Fibroblast of skin of abdomen (primary cell): ENCODE measurements at regions not wholly inside any gene's neighbourhood (a gene's known extent, or its start where the extent isn't known, plus 50 kb on each side); places are given as distances from the start of the nearest gene placed in this dataset.
"Not testable (repeated sequence)": the region's sequence is repeated elsewhere in the genome, so short reads cannot be mapped to it uniquely, and the experiment has no call there.

ENCODE experiments used
- DNase-seq: peaks from one replicate; pipeline ENCODE4 v3.0.0-alpha.2; 2013

DNA sequence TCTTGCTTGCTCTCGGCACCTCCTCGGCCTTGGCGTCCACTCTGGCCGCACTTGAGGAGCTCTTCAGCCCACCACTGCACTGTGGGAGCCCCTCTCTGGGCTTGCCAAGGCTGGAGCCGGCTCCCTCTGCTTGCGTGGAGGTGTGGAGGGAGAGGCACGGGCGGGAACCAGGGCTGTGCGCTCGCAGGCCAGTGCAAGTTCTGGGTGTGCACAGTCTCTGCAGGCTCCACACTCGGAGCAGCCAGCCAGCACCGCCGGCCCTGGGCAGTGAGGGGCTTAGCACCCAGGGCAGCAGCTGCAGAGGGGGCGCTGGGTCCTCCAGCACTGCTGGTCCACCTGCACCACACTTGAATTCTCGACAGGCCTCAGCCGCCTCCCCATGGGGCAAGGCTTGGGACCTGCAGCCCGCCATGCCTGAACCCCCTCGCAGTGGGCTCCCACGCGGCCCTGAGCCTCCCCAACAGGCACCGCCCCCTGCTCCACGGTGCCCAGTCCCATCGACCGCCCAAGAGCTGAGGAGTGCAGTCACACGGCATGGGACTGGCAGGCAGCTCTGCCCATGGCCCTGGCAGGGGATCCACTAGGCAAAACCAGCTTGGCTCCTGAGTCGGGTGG lies 411.2 kb upstream of the CHAC2 start:
- DNase-seq: no peak

DNA sequence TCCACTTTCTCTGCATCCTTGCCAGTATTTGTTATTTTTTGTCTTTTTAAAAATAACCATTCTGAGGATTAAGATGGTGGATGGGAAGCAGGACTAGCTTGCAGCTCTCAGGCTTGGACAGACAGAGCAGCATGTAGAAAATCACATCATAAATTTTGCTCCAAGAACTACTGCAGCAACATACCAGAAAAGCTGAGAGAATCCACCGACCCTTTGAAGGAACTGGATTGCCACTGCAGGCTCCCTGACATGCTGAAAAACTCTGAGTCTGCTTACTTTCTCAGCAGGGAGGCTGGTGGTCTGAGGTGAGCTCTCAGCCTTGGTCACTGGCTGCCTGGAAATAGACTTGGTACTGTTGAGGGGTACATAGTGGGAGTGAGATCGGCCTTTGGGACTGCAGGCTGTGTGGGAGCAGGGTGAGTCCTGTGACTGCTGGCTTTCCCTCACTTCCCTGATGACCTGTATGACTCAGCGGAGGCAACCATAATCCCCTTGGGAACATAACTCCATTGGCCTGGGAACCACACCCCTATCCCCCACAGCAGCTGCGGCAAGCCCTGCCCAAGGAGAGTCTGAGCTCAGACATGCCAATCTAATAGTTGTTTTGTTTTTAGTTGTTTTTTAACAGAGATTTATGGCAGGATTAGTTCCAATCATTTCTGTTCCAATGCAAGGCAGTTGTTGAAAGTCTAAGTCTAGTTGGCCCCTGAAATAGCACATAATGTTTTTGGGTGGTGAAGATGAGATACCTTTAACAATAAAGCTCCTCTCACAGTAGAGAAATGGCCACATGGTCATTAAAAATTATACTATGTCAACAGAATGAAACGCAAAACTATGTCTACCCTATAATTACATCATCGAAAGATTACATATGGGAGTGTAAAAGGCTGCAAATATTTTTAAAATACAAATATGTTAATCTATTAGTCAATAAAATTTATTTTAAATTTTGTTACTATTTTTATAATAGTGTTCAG lies 414.2 kb upstream of the CHAC2 start:
- peak; percentile 10 for DNase-seq

DNA sequence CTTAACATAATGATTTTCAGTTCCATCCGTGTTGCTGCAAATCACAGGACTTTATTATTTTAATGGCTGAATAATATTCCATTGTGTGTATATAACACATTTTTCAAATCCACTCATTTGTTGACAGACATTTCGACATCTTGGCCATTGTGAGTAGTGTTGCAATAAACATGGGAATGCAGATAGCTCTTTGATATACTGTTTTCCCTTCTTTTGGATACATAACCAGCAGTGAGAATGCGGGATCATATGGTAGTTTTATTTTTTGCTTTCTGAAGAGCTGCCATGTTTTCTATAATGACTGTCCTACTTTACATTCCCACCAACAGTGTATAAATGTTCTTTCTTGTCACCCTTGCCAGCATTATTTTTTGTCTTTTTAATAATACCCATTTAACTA lies 420.3 kb upstream of the CHAC2 start:
- no peak for DNase-seq

DNA sequence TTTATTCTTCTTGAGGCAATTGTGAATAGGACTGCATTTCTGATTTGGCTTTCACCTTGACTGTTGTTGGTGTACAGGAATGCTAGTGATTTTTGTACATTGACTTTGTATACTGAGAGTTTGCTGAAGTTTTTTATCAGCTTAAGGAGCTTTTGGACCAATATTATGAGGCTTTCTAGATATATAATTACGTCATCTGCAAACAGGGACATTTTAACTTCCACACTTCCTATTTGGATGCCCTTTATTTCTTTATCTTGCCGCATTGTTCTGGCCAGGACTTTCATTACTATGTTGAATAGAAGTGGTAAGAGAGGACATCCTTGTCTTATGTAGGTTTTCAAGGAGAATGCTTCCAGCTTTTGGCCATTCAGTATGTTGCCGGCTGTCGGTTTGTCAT lies 425.4 kb upstream of the CHAC2 start:
- no peak for DNase-seq

DNA sequence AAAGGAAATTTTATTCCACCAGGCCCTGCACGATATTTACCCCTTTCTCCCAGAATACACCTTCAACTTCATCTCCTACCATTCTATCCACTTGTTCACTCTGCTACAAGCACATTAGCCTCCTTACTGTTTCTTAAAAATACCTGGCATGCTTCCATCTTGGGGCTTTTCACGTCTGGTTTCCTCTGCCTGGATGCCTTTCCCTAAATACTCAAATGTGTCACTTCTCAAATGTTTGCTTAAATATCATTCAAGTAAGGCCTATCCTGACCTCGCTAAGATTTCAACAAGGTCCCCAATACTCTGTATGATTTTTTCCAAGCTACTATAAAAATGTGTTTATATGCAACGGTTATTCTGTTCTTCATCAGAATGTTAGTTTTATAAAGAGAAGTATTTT lies 433.0 kb upstream of the CHAC2 start:
- no peak for DNase-seq

DNA sequence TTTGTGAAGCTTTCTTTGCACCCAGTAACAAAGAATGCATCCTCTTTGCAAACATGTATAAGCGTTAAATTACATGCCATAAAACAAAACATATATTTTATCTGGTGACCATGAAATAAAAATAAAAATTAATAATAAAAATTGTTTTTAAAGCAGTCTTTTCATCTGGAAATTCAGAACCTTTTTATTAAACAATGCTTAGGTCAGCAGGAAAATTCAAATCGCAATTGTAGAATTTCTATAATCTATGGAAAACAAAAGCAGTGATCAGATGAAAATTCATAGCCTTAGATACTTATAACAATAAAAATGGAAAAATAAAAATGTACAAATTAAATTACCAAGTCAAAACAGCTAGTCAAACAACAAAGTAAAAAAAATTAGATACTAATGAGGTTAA lies 435.9 kb upstream of the CHAC2 start:
- no peak for DNase-seq

DNA sequence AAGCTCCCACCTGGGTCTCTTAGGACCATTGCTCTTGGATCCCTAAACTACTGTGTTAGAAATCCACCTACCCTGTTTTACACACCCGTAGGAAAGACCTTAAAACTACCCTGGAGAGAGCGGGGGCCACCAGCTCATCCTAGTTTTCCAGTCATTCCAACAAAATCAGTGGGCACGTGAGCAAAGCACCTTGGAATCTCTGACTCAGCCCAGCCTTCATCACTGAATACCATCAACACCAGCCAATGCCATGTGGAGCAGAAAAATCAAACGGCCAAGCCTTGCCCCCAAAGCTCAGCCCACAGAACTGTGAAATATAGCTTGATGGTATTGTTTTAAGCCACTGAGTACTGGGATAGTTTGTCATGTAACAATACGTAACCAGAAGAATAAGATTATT lies 449.7 kb upstream of the CHAC2 start:
- DNase-seq: peak; percentile 1

DNA sequence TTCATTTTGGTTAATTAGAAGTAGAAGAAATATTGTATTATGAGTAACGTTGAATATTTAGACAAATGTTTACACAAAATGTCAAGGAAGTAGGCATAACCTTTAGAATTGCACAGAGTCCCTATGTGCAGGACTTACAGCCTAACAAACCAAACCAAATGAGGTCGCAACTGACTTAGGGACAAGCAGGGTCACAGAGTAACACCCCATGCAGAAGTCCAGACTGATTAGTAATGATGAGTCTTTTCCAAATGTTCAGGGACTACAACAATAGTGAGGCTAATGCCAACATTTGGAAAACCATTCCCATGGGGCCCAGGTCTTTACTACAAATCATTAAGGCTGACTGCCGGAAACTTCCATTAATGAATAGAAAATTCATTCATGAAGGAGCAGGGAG lies 452.5 kb upstream of the CHAC2 start:
- no peak for DNase-seq

DNA sequence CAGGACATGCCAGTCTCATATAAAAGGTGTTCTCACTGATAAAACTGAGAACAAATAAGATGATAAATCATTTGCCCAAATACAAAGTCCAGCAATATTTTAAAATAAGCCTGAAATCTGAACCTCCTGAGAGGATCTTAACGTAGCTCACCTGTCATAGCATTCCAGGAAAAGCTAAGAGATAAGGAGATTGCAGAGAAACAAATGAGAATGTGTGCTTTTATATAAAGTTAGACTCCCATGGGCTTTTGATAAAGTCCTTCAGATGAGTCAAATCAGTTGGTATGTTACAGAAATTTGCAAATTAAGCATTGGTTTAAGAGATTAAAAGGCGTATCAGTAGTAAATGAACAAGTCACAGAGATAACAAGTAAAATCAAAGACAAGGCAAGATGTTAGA lies 452.9 kb upstream of the CHAC2 start:
- DNase-seq: no peak

DNA sequence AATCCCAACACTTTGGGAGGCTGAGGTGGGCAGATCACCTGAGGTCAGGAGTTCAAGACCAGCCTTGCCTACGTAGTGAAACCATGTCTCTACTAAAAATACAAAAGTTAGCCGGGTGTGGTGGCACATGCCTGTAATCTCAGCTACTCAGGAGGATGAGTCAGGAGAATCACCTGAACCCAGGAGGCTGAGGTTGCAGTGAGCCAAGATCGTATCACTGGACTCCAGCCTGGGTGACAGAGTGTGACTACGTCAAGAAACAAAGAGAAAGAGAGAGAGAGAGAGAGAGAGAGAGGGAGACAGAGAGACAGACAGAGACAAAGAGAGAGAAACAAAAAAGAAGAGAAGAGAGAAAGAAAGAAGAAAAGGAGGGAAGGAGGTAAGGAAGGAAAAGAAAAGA lies 454.0 kb upstream of the CHAC2 start:
- DNase-seq: not testable (repeated sequence)

DNA sequence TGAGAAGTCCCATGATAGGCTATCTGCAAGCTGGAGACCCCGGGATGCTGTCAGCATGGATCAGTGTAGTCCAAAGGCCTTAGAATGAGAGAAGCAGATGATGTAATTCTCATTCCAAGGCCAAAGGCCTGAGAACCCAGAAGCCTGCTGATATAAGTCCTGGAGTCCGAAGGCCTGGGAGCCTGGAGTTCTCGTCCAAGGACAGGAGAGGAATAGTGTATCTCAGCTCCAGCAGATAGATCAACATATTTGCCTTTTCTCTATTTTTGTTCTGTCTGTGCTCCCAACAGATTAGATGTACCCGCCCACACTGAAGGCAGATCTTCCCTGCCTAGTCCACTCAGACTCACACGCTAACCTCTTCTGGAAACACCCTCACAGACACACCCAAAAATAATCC lies 454.9 kb upstream of the CHAC2 start:
- DNase-seq: no peak

DNA sequence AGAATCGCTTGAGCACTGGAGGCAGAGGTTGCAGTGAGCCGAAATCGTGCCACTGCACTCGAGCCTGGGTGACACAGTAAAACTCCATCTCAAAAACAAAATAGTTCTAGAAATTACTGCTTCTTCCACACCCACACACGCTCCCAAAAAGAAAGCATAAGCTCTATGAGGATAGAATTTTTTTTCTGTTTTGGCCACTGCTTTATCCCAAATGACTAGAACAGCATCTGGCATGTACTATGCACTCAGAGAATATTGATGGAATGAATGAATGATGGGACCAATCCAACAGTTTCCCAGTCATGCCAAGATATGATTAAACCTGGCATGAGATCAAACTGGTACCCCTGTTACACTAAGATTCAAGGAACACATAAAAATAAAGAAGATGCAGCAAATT lies 455.4 kb upstream of the CHAC2 start:
- no peak for DNase-seq

DNA sequence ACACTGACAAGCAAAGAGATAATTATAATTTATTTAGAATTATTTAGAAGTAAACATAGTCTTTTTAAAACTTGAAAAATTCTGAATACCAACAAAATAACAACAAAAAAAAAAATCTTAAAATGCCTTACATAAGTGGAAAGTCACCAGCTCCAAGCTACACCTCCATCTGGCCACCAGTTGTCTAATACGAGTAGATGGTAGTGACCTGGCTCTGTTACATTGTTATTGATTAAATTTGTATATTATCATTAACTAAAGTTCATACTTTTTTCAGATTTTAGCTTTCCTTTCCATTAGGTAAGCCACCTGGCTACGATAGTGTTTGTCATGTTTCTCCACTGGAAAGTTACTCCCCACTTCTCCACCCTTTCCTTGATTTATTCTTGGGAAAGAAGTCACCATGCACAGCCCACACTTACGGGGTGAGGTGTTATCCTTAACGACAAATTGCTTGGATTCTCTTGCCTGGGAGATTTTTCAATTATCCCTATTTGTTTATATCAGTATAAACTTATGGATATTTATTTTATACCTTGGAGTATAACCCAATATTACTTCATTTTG lies 464.5 kb upstream of the CHAC2 start:
- DNase-seq: no peak

DNA sequence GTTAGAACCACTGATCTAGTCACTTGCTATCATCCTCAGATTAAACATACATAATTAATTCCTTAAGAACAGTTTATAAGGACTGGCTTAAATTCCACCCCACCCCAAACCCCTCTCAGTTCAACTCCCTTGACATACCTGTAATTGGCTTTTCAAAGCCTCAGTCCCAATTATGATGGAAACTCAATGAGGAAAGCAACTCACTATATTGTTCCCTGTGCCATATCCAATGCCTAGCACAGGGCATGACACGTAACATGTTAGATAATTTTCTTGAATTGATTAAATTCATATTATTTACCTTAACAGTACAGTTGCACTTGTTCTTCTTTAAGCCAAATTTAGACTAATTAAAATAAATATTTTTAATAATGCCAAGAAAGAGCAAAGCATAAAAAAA lies 465.1 kb upstream of the CHAC2 start:
- no peak for DNase-seq

DNA sequence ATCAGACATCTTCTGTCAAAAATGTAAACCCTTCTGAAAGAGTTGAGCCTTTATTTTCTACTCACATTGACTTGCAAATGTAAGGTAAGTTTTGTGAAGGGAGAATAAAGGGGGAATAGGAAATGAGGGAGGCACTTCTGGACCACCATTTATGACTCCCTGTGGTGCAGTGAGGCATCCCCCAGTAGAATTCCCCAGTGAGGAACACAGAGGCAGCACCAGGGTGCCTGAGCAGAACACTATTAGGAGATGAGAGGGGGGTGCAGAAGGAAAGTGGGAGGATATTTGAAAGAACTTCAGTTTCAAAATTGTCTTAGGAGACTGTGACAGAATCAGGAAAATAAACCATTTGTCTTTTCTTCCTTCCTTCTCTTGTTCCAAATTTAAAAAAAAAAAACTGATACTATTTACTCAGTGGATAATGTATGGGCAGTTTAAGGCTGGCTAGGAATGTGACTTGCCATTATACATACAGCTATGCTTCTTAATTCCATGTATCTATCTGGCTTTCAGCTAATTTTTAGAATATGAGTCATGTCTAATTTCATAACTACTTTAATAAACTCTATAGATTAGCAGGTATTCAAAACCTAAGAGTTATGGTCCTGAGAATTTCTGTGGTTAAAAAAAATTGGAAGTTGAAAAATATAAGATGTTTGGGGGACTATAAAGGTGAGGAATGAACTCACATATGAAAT lies 478.1 kb upstream of the CHAC2 start:
- peak; percentile 31 for DNase-seq

DNA sequence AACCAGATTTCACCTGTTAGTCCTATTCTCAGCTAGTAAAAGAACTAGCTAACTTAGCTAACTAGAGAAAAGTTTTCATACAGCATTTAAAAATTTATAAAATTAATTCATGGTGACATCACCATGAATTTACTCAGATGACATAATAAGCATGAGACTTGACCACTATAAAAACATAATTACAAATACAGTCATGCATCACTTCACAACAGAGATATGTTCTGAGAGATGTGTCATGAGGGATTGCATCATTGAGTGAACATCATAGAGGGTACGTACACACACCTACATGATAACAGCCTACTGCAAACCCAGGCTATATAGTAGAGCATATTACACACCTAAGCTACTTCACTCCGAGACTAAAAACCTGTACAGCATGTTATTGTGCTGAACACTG lies 481.3 kb upstream of the CHAC2 start:
- DNase-seq: peak; percentile 1

DNA sequence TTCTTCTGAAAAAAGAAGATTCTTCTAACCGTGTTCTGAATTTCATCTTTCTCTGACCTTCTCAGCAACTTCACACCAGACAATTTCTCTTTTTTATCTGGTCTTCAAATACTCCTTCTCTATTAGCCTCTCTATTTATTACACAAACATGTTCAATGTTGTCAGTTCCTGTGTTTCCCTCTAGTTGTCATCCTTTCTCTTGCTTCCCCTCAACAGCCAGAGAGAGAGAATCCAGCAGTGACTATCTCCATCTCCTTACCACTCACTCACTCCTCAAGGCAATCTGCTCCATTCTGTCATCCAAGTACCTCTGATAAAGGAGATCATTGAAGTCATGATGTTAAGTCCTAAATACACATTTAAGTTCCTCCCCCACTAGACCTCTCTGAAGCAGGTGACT lies 491.9 kb upstream of the CHAC2 start:
- no peak for DNase-seq

DNA sequence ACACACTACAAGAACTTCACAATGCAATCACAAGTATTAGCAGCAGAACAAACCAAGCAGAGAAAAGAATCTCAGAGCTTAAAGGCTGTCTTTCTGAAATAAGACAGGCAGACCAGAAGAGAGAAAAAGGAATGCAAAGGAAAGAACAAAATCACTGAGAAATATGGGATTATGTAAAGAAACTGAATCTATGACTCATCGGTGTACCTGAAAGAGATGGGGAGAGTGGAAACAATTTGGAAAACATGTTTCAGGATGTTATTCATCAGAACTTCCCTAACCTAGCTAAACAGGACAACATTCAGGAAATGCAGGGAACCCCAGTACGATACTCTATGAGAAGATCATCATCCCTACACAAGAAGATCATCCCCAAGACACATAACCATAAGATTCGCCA lies 499.0 kb upstream of the CHAC2 start:
- no peak for DNase-seq

DNA sequence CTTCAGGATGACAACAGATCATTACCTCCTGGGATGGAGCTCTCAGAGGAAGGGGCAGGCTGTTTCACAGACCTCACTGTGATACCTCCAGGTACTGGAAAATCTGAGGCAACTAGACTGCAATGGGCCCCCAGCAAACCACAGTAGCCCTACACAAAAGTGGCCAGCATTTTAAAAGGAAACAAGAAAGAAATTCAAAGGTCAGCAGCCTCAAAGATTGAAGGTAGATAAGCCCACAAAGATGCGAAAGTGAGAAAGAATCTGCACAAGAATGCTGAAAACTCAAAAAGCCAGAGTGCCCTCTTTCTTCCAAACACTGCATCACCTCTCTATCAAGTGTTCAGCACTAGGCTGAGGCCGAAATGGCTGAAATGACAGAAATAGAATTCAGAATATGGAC lies 499.5 kb upstream of the CHAC2 start:
- no peak for DNase-seq

DNA sequence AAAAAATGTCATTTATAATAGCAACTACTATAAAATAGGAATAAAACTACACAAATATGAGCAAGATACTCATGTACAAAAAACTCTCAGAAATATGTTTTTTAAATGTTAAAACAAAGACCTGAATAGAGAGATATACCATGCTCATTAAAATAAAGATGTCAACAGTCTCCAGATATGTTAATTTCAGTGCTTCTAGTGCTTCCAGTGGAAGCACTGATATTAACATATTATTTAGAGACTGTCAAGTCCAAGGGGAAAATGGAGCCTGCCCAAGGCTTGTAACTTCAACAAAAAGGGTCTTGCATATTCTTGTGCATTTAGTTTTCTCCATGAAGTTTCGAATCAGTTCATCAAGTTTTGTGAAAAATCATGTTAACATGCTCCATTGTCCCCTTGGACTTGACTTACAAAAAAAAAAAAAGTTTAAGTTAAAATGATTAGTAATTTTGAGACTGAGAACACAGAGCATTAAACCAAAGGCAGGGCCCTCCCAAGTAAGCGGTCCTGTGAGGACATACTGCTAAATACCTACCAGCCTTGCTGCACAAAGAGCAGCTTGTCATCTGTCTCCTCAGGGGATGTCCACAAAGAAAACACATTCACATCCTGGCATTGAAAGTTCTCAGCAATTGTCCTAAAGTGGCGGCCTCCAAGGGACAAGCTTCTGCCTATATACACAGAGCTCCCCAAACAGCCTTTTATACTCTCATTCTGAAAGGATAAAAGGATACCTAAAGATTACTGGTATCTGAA lies 501.9 kb upstream of the CHAC2 start:
- no peak for DNase-seq

DNA sequence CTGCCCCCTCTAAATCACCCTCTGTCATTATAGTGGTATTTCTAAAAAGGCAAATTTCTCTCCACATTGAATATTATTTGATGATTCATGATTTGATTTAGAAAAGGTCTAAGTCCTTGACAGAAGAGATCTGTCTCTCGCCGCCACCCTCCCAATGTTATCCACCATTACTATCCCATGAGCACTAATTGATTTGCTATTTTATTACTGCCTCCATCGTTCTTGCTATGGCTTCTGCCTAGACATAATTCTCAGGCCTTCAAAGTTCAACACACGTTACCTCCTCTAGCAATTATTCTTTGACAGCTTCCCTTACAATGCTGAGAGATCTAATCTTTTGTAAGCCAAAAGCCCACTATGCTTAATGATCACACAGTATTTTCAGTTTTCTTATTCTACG lies 507.0 kb upstream of the CHAC2 start:
- no peak for DNase-seq

DNA sequence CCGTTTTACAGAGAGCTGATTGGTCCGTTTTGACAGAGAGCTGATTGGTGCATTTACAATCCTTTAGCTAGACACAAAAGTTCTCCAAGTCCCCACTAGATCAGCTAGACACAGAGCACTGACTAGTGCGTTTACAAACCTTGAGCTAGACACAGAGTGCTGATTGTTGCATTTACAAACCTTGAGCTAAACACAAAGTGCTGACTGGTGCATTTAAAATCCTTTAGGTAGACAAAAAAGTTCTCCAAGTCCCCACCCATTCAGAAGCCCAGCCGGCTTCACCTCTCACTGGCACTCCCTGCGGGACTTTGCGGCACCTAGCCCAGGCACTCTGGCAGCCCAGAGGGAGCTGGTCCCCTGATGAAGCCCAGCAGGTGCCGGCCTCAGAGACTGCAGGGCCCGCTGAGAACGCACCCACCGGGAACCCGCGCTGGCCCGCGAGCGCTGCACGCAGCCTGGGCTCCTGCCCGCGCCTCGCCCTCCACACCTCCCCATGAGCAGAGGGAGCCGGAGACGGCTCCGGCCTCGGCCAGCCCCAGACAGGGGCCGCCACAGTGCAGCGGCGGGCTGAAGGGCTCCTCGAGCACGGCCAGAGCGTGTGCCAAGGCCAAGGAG lies 508.1 kb upstream of the CHAC2 start:
- DNase-seq: no peak
